ENCODE measurements at regions not wholly inside any gene's neighbourhood (a gene's known extent, or its start where the extent isn't known, plus 50 kb on each side); places are given as distances from the start of the nearest gene placed in this dataset.
"Not testable (repeated sequence)": the region's sequence is repeated elsewhere in the genome, so short reads cannot be mapped to it uniquely, and the experiment has no call there.

GRCh38 chr1:199951005-199951404 is 76.5 kb upstream of the NR5A2 start:
- not testable (repeated sequence) for DNase-seq

- DNase-seq, result no peak
These were observed 73.9 kb upstream of the NR5A2 start for GRCh38 chr1:199953651-199954050.

- no peak for DNase-seq
These were observed 72.8 kb upstream of the NR5A2 start for GRCh38 chr1:199954699-199955098.

- DNase-seq, result no peak
These were observed 72.3 kb upstream of the NR5A2 start for GRCh38 chr1:199955235-199955634.

- DNase-seq, result no peak
These were observed 71.5 kb upstream of the NR5A2 start for GRCh38 chr1:199956005-199956404.

- no peak for DNase-seq
These were observed 68.3 kb upstream of the NR5A2 start for GRCh38 chr1:199959033-199959774.

GRCh38 chr1:199959775-199960110 is 67.8 kb upstream of the NR5A2 start:
- DNase-seq, result no peak

GRCh38 chr1:199970125-199970524 is 57.4 kb upstream of the NR5A2 start:
- DNase-seq, result no peak

GRCh38 chr1:199976496-199977144 is 50.9 kb upstream of the NR5A2 start:
- no peak for DNase-seq

Data from activated T-cell treated with anti-CD3 and anti-CD28 coated beads for 4 hours (primary cell).